Muscle of leg (tissue), 3 donors: ENCODE measurements at regions not wholly inside any gene's neighbourhood (a gene's known extent, or its start where the extent isn't known, plus 50 kb on each side); places are given as distances from the start of the nearest gene placed in this dataset.

Experiments used
- DNase-seq: peaks from one replicate; pipeline ENCODE4 v3.0.0; 2013
- H3K27ac ChIP-seq: one replicate; pipeline ENCODE4 v1.5.1; 2013; ENCODE audit warnings: mild to moderate bottlenecking, low read length, control low read depth
- H3K27me3 ChIP-seq: one replicate; pipeline ENCODE4 v1.6.1; 2013; ENCODE audit warnings: low read length; ENCODE audit not compliant: control insufficient read depth, insufficient read depth
- H3K36me3 ChIP-seq: one replicate; pipeline ENCODE4 v1.6.1; 2013; ENCODE audit warnings: low read length; ENCODE audit not compliant: control insufficient read depth, insufficient read depth
- H3K4me1 ChIP-seq: one replicate; pipeline ENCODE4 v1.6.1; 2013; ENCODE audit warnings: low read length; ENCODE audit not compliant: control insufficient read depth, insufficient read depth
- H3K4me3 ChIP-seq: one replicate; pipeline ENCODE4 v1.5.1; 2013; ENCODE audit warnings: low read length, control low read depth
- H3K9me3 ChIP-seq: replicated peaks from 2 replicates; pipeline ENCODE4 v1.6.1; 2013; ENCODE audit warnings: low read depth, low read length; ENCODE audit not compliant: control insufficient read depth
- WGBS: methylation state at CpG from one replicate; pipeline ENCODE4 v1.1.5; 2013; ENCODE audit warnings: missing lambda C conversion rate; ENCODE audit not compliant: insufficient coverage; 5-methylcytosine and 5-hydroxymethylcytosine counted together

GRCh38 chr2:15863494-15864175 is 76.7 kb upstream of the MYCN start:
- H3K27me3 ChIP-seq = no peaks in the 10 kb centered on the region
- 88% methylated on average over 1 of the region's 5 CpGs for WGBS
- no peak for DNase-seq
- H3K9me3 ChIP-seq = no peaks in the 10 kb centered on the region
- H3K4me3 ChIP-seq = no peak overlapping the region
- no peak overlapping the region for H3K27ac ChIP-seq
- no peaks in the 10 kb centered on the region for H3K4me1 ChIP-seq
- H3K36me3 ChIP-seq = no peaks in the 10 kb centered on the region

GRCh38 chr2:15864176-15864769 is 76.1 kb upstream of the MYCN start:
- H3K9me3 ChIP-seq = no peaks in the 10 kb centered on the region
- H3K4me3 ChIP-seq = no peak overlapping the region
- H3K27me3 ChIP-seq = no peaks in the 10 kb centered on the region
- no peak overlapping the region for H3K27ac ChIP-seq
- H3K4me1 ChIP-seq = no peaks in the 10 kb centered on the region
- DNase-seq = no peak
- H3K36me3 ChIP-seq = no peaks in the 10 kb centered on the region
- WGBS = no CpG with 5 or more reads among the region's 3 CpGs

- Histone ChIP-seq H3K27me3 (no peaks in the 10 kb centered on the region), H3K4me1 (no peaks in the 10 kb centered on the region), H3K9me3 (no peaks in the 10 kb centered on the region), H3K4me3 (no peak overlapping the region), H3K36me3 (no peaks in the 10 kb centered on the region), H3K27ac (no peak overlapping the region)
- no peak for DNase-seq
- WGBS = no CpG with 5 or more reads among the region's 1 CpG
Measured at GRCh38 chr2:15865923-15866322, 74.4 kb upstream of the MYCN start.

DNA sequence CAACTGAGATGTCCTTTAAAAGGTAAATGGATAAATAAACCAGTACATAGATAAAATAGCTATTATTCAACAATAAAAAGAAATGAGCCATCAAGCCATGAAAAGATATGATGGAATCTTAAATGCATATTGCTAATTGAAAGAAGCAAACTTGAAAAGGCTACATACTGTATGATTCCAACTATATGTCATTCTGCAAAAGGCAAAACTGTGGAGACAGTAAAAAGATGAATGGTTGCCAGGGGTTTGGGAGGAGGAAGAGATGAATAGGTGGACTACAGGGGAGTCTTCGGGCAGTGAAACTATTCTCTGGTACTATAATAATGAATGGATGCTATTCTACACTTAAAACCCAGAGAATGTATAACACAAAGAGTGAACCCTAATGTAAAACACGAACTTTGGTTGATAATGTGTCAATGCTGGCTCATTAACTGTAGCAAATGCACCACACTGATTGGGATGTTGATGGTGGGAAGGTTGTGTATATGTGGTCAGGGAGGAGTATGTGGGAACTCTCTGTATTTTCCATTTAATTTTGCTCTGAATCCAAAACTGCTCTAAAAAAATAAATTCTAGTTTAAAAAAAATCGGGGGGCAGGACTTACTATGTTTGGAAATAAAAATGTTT is 73.7 kb upstream of the MYCN start:
- Histone ChIP-seq H3K4me1 (no peaks in the 10 kb centered on the region), H3K27ac (no peak overlapping the region), H3K9me3 (no peaks in the 10 kb centered on the region), H3K27me3 (no peaks in the 10 kb centered on the region), H3K36me3 (no peaks in the 10 kb centered on the region), H3K4me3 (no peak overlapping the region)
- no CpG with 5 or more reads among the region's 3 CpGs for WGBS
- DNase-seq = no peak

DNA sequence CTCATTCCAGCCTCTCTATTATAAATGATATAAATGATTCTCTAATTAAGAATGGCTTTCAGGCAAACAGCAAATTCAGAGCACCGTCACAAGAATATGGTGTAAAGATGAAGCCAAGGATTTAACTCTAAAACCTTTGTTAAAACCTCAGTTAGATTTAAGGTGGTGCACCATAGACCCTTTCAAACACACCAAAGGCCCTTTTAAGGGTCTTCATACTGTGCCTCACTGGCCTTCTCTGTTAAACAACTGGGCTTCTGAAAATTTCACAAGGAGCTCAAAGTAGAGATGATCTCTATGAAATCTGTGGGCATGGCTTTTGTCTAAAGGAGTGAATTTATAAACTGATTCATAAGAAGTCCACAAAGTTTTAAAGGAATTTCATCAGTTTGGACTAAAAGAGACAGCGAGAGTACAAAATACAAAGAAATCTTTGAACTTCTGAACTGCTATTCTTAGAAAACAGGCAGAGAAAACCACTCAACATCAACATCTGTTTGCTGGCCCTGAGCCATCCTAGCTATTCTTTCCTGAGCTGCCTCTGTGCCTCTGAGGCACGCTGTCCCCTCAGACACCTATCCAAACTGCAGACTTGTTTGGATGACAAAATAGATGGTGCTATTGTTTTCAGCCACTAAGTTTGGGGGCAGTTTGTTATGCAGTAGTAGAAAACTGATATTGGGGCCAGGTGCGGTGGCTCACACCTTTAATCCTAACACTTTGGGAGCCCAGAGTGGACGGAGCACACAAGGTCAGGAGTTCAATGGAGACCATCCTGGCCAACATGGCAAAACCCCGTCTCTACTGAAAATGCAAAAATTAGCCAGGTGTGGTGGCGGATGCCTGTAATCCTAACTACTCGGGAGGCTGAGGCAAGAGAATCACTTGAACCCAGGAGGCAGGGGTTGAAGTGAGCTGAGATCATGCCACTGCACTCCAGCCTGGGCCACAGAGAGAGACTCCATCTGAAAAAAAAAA is 72.9 kb upstream of the MYCN start:
- Histone ChIP-seq H3K27me3 (no peaks in the 10 kb centered on the region), H3K36me3 (no peaks in the 10 kb centered on the region), H3K9me3 (no peaks in the 10 kb centered on the region), H3K4me1 (no peaks in the 10 kb centered on the region), H3K27ac (no peak overlapping the region), H3K4me3 (no peak overlapping the region)
- no peak for DNase-seq
- WGBS = 83% methylated on average over 5 of the region's 8 CpGs

GRCh38 chr2:15868186-15868585 is 72.2 kb upstream of the MYCN start:
- no peak for DNase-seq
- no peak overlapping the region for H3K4me3 ChIP-seq
- no peaks in the 10 kb centered on the region for H3K4me1 ChIP-seq
- no peaks in the 10 kb centered on the region for H3K27me3 ChIP-seq
- H3K36me3 ChIP-seq = no peaks in the 10 kb centered on the region
- no peak overlapping the region for H3K27ac ChIP-seq
- H3K9me3 ChIP-seq = no peaks in the 10 kb centered on the region
- no CpG with 5 or more reads among the region's 1 CpG for WGBS

- DNase-seq = no peak
- H3K27me3 ChIP-seq = no peaks in the 10 kb centered on the region
- no peaks in the 10 kb centered on the region for H3K4me1 ChIP-seq
- H3K36me3 ChIP-seq = no peaks in the 10 kb centered on the region
- no peaks in the 10 kb centered on the region for H3K9me3 ChIP-seq
- H3K27ac ChIP-seq = no peak overlapping the region
- no peak overlapping the region for H3K4me3 ChIP-seq
- WGBS = 100% methylated on average over 1 of the region's 2 CpGs
Measured at GRCh38 chr2:15868704-15869103, 71.6 kb upstream of the MYCN start.

DNA sequence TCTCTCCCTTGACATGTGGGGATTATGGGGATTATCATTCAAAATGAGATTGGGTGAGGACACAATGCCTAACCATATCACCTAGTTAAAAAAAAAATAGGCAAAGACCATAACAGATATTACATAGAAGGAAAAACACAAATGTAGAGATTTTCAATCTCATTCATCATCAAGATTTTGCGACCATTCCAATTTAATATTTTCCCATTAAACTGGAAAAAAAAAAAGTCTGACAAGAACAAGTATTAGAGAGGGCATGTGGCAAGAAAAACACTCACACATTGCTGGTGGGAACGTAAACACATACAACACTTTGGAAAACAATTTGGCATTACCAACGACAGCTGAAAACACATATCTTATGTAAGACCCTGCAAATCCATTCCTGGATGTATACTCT is 71.0 kb upstream of the MYCN start:
- DNase-seq = no peak
- Histone ChIP-seq H3K9me3 (no peaks in the 10 kb centered on the region), H3K27ac (no peak overlapping the region), H3K27me3 (no peaks in the 10 kb centered on the region), H3K4me1 (no peaks in the 10 kb centered on the region), H3K4me3 (no peak overlapping the region), H3K36me3 (no peaks in the 10 kb centered on the region)
- WGBS = 85% methylated on average over 2 of the region's 3 CpGs

DNA sequence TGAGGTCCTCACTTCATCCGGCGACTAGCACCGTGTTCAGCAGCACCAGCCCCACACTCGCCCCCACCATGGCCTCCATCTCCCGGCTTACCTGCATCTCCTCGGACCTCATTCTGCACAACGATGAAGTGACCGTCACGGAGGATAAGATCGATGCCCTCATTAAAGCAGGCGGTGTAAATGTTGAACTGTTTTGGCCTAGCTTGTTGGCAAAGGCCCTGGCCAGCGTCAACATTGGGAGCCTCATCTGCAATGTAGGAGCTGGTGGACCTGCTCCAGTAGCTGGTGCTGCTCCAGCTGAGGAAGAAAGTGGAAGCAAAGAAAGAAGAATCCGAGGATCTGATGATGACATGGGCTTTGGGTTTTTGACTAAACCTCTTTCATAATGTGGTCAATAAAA is 70.5 kb upstream of the MYCN start:
- no peaks in the 10 kb centered on the region for H3K9me3 ChIP-seq
- 93% methylated on average over 10 of the region's 13 CpGs for WGBS
- H3K4me3 ChIP-seq = no peak overlapping the region
- H3K27me3 ChIP-seq = no peaks in the 10 kb centered on the region
- no peak overlapping the region for H3K27ac ChIP-seq
- H3K36me3 ChIP-seq = no peaks in the 10 kb centered on the region
- no peaks in the 10 kb centered on the region for H3K4me1 ChIP-seq
- no peak for DNase-seq

GRCh38 chr2:15870565-15870964 is 69.8 kb upstream of the MYCN start:
- H3K27ac ChIP-seq = no peak overlapping the region
- no peaks in the 10 kb centered on the region for H3K9me3 ChIP-seq
- H3K27me3 ChIP-seq = no peaks in the 10 kb centered on the region
- H3K4me1 ChIP-seq = no peaks in the 10 kb centered on the region
- no peaks in the 10 kb centered on the region for H3K36me3 ChIP-seq
- H3K4me3 ChIP-seq = no peak overlapping the region
- no peak for DNase-seq
- no CpG with 5 or more reads among the region's 5 CpGs for WGBS
